GM21367 (cell line): ENCODE measurements at regions not wholly inside any gene's neighbourhood (a gene's known extent, or its start where the extent isn't known, plus 50 kb on each side); places are given as distances from the start of the nearest gene placed in this dataset.

ENCODE experiments used
- ATAC-seq: cut with Tn5 transposase; IDR thresholded peaks from one replicate; pipeline ENCODE4 v1.9.1; 2021; ENCODE audit not compliant: unreplicated experiment

- no peak for ATAC-seq
Measured at GRCh38 chr3:159798951-159799350, 189.7 kb upstream of the IL12A start.

GRCh38 chr3:159800434-159801155, 188.0 kb upstream of the IL12A start:
- ATAC-seq, result no peak

- no peak for ATAC-seq
Measured at GRCh38 chr3:159802864-159803263, 185.8 kb upstream of the IL12A start.

GRCh38 chr3:159803459-159803858, 185.2 kb upstream of the IL12A start:
- ATAC-seq, result no peak

- peak; percentile 96 for ATAC-seq
Measured at GRCh38 chr3:159804726-159805410, 183.8 kb upstream of the IL12A start.

- ATAC-seq, result no peak
Measured at GRCh38 chr3:159805411-159805772, 183.2 kb upstream of the IL12A start.

- no peak for ATAC-seq
Measured at GRCh38 chr3:159806412-159806811, 182.2 kb upstream of the IL12A start.

- no peak for ATAC-seq
Measured at GRCh38 chr3:159807137-159808040, 181.2 kb upstream of the IL12A start.

GRCh38 chr3:159813822-159814531, 174.7 kb upstream of the IL12A start:
- ATAC-seq, result no peak

GRCh38 chr3:159816512-159816911, 172.1 kb upstream of the IL12A start:
- no peak for ATAC-seq

- ATAC-seq, result no peak
Measured at GRCh38 chr3:159817126-159817525, 171.5 kb upstream of the IL12A start.

- no peak for ATAC-seq
Measured at GRCh38 chr3:159817571-159817970, 171.1 kb upstream of the IL12A start.

GRCh38 chr3:159818399-159818798, 170.2 kb upstream of the IL12A start:
- no peak for ATAC-seq

GRCh38 chr3:159818997-159819500, 169.6 kb upstream of the IL12A start:
- ATAC-seq, result no peak

GRCh38 chr3:159819676-159820075, 169.0 kb upstream of the IL12A start:
- ATAC-seq, result no peak

- ATAC-seq, result no peak
Measured at GRCh38 chr3:159821110-159821509, 167.5 kb upstream of the IL12A start.

- ATAC-seq, result no peak
Measured at GRCh38 chr3:159821736-159822135, 166.9 kb upstream of the IL12A start.

GRCh38 chr3:159823780-159824179, 164.9 kb upstream of the IL12A start:
- no peak for ATAC-seq

GRCh38 chr3:159824333-159824732, 164.3 kb upstream of the IL12A start:
- no peak for ATAC-seq

- ATAC-seq, result no peak
Measured at GRCh38 chr3:159825216-159825854, 163.3 kb upstream of the IL12A start.
